KBM-7 (cell line): ENCODE measurements at regions not wholly inside any gene's neighbourhood (a gene's known extent, or its start where the extent isn't known, plus 50 kb on each side); places are given as distances from the start of the nearest gene placed in this dataset.

Experiments used
- DNase-seq: peaks from one replicate; pipeline ENCODE4 v3.0.0-alpha.2; 2015
- in situ Hi-C: fragments of 300-500 bp; cut with MboI; formaldehyde crosslinking; loops from 2 replicates; pipeline ENCODE4 v1.14.3; 2020; ENCODE audit warnings: low sequenced_read_pairs, low pct_unique_long_range_greater_than_20kb, mixed read lengths

DNA sequence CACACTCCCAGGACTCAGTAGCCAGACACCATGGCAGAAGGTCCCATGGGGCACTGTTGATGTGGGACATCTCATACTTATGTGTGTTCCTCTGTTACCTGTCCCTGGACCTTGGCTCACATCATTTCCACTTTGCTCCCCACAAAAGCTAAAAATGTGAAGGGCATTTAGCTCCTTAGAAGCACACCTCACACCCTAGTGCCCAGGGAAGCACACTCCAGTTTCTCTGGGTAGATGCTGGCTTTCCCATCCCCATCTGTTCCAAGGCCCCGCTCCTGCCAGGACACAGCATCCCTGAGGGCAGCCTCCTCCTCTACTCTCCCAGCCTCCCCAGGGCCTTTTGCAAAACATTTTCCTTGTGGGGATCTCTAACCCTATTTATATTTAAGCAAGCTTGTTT lies 572.4 kb upstream of the MGMT start:
- no peak for DNase-seq
- in situ Hi-C loops, result no loop called here

DNA sequence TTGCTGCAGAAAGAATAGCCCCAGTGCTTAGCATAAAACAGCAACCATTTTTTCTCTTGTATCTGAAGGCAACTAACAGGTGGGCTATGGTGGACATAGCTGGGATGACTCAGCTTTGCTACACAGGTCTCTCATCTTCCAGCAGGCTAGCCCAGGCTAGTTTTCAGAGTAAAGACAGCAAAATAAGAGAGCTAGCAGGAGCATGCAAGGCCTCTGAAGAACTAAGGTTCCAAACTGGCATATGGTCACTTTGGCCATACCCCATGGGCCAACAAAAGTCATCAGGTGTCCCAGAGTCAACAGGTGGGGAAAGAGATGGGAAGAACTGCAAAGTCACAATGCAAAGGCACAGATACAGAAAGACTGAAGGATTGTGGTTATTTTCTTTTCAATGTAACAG lies 571.6 kb upstream of the MGMT start:
- no peak for DNase-seq
- in situ Hi-C loops, result no loop called here

GRCh38 chr10:128896116-128896795 lies 570.8 kb upstream of the MGMT start:
- DNase-seq, result no peak
- in situ Hi-C loops, result no loop called here

GRCh38 chr10:128896963-128897362 lies 570.1 kb upstream of the MGMT start:
- DNase-seq, result no peak
- in situ Hi-C loops, result no loop called here

- no peak for DNase-seq
- in situ Hi-C loops, result no loop called here
These were observed 569.5 kb upstream of the MGMT start for GRCh38 chr10:128897401-128898129.

DNA sequence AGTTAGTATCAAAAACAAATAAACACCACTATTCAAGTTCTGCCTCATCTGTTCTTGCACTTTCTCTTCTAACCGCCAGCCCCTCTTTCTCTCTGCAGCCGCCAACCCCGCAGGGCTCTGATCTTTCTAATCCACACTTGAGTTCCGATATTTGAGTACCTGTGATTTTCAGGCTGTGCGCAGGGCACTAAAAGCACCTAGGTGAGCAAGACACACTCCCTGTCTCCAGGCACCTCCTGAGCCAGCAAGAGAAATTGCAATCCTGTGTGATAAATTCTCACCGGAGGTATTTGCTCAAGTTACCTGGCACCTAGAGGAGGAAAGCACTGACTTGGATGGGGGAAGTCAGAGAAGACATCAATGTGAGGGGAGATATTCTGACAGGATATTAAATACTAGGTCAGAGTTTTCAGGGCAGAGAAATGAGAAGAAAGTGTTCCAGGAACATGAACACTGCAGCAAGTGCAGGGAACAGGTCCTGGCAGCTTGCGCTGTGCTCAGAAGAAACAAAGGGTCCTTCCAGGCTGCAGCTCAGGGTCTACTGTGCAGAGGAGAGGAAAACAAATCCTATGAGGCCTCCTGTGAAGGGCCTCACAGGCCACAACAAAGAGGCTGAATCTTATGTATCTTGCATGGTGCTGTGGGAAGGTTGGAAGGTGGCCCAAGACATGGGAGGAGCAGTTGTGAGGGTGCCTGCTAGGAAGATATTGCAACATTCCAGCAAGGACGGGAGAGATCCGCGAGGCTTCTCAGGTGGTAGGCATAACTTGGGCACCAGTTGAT lies 568.7 kb upstream of the MGMT start:
- no peak for DNase-seq
- in situ Hi-C loops, result no loop called here

DNA sequence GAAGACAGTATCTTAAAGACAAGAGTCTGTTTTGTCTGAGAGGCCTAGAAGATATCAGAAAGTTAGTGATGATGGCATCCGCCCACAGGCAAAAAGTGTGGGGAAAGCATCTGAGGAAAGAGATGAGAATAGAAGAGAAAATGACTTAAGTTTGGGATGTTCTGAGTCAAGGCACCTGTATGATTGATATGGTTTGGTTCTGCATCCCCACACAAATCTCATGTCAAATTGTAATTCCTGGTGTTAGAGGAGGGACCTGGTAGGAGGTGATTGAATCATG lies 568.2 kb upstream of the MGMT start:
- in situ Hi-C loops, result no loop called here
- DNase-seq, result no peak

- DNase-seq, result no peak
- in situ Hi-C loops, result no loop called here
These were observed 566.6 kb upstream of the MGMT start for GRCh38 chr10:128900456-128900855.

- no peak for DNase-seq
These were observed 565.8 kb upstream of the MGMT start for GRCh38 chr10:128901236-128901635.

GRCh38 chr10:128902031-128902710 lies 564.9 kb upstream of the MGMT start:
- no peak for DNase-seq
- in situ Hi-C loops, result no loop called here

More at GRCh38 chr10:128901236-128901635, 565.8 kb upstream of the MGMT start:
- in situ Hi-C loops, result no loop called here

DNA sequence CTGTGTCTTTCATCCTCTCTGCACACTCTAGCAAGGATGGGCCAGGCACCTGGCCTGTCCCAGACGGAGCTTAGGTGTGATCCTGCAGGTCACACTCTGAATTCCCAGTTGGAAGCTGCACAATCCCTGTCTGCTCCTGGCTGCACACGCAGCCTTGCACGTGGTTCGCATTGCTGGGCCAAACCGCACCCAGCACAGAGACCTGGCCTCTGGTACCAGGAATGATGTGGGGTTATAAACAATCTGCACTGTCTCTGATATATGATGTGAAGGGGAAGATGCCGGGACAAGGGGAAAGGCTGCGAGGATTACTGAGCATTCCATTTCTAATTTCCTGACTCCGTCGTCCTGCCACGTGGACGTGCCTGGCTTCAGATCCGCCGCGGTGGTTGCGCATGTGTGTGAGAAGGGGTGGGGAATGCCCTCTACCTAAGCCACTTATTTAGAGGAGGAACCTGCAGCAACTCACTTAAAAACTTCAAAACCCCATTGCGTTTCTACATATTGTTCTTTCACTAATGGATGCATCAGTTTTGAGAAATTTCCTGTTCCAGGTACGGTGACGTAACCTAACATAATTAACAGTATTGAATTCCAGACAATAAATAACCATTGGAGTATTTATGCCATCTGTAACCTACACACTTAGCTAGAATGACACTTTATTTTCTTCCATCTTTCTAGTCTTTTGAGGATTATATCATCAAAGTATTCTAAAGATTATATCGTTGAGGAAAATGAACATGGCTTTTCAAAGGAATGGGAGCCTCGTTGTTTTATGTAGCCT lies 559.7 kb upstream of the MGMT start:
- in situ Hi-C loops, result no loop called here

GRCh38 chr10:128908099-128908498 lies 558.9 kb upstream of the MGMT start:
- DNase-seq, result peak; percentile 1
- in situ Hi-C loops, result no loop called here

More for the DNA sequence above, 559.7 kb upstream of the MGMT start:
- DNase-seq, result no peak

- in situ Hi-C loops, result no loop called here
These were observed 558.5 kb upstream of the MGMT start for GRCh38 chr10:128908499-128908898.

GRCh38 chr10:128912568-128913311 lies 554.3 kb upstream of the MGMT start:
- in situ Hi-C loops, result no loop called here
- DNase-seq, result no peak

More at GRCh38 chr10:128908499-128908898, 558.5 kb upstream of the MGMT start:
- no peak for DNase-seq

GRCh38 chr10:128914681-128915080 lies 552.4 kb upstream of the MGMT start:
- in situ Hi-C loops, result no loop called here
- no peak for DNase-seq

DNA sequence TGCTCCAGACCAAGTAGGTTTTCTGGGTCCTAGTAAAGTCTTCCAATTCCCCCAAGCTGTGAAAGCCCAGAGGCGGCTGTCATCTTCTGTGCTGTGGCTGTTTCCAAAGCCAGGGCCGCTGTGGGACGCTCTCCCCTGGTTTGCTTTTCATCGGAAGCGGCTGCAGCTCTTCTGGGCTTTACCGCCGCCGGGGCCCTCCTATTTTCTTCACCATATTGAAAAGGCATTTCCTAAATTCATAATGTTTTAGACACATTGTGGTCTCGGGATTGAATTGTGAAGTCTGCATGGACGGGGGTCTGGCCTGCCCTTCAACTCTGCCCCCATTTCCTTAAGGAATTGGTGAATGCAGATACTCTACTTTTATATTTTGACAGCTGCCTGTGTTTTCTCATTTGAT lies 551.4 kb upstream of the MGMT start:
- in situ Hi-C loops, result no loop called here
- no peak for DNase-seq

- DNase-seq, result no peak
- in situ Hi-C loops, result no loop called here
These were observed 550.7 kb upstream of the MGMT start for GRCh38 chr10:128916383-128916782.

DNA sequence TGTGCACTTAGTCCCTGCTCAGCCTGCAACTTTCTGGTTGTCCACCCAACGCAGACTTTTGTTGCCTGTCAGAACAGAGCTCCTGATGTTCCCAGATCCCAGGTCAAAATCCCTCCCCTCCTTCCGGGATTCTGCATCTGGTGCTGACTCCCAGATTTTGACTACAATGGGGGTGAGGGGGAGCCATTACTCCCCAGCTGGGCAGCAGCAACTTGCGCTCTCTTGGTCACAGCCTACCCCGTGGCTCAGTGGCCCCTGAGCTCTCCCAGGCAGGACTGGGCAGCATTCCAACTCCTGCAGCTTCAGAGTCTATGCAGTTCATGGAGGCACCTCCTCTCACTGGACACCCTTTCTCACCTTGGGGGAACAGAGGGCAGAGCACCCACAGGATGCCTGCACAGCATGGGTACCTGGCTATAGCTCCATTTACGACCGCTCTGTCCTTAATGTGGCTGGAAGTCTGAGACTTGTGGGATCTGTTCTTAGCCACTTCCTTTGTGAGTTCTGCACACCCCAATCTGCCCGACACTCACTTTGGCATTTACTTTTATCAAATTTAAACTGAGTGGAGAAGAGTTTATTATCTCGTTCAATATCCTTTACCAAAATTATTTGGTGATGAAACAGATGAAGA lies 545.5 kb upstream of the MGMT start:
- in situ Hi-C loops, result no loop called here
- no peak for DNase-seq
